Osteoblast (primary cell): ENCODE measurements at regions not wholly inside any gene's neighbourhood (a gene's known extent, or its start where the extent isn't known, plus 50 kb on each side); places are given as distances from the start of the nearest gene placed in this dataset.

Experiments used
- DNase-seq: peaks from one replicate; pipeline ENCODE4 v3.0.0; 2011; ENCODE audit warnings: low spot score, mixed read lengths; ENCODE audit not compliant: insufficient read length; ENCODE audit errors: missing footprints
- H2AFZ ChIP-seq: 2 replicates; pipeline ENCODE4 v1.6.0; 2011; ENCODE audit warnings: mild to moderate bottlenecking, low read length
- H3K27ac ChIP-seq: 2 replicates; pipeline ENCODE4 v1.5.1; 2011; ENCODE audit warnings: mild to moderate bottlenecking, low read depth, low read length, moderate library complexity
- H3K27me3 ChIP-seq: 2 replicates; pipeline ENCODE4 v1.6.0; 2012; ENCODE audit warnings: mild to moderate bottlenecking, control low read depth, inconsistent platforms, low read length, moderate library complexity; ENCODE audit not compliant: insufficient read depth
- H3K36me3 ChIP-seq: 2 replicates; pipeline ENCODE4 v1.5.1; 2011; ENCODE audit warnings: mild to moderate bottlenecking, low read length, control low read depth, moderate library complexity; ENCODE audit not compliant: insufficient read depth
- H3K4me1 ChIP-seq: 2 replicates; pipeline ENCODE4 v1.5.1; 2011; ENCODE audit warnings: mild to moderate bottlenecking, low read length, control low read depth, moderate library complexity; ENCODE audit not compliant: insufficient read depth
- H3K4me2 ChIP-seq: 2 replicates; pipeline ENCODE4 v1.6.0; 2011; ENCODE audit warnings: mild to moderate bottlenecking, low read length; ENCODE audit not compliant: insufficient read depth
- H3K4me3 ChIP-seq: fragments of 200-600 bp; sonication (generic); 3 replicates; pipeline ENCODE4 v1.5.1; 2012; ENCODE audit warnings: mild to moderate bottlenecking, low read length, inconsistent platforms; ENCODE audit not compliant: insufficient read depth
- H3K79me2 ChIP-seq: 2 replicates; pipeline ENCODE4 v1.6.0; 2012; ENCODE audit warnings: mild to moderate bottlenecking, low read length, control low read depth, inconsistent platforms; ENCODE audit not compliant: insufficient read depth
- H3K9me3 ChIP-seq: 2 replicates; pipeline ENCODE4 v1.5.1; 2011; ENCODE audit warnings: low read depth, low read length, control low read depth
- H4K20me1 ChIP-seq: 2 replicates; pipeline ENCODE4 v1.6.0; 2012; ENCODE audit warnings: mild to moderate bottlenecking, low read length, control low read depth; ENCODE audit not compliant: insufficient read depth
- CTCF ChIP-seq: IDR thresholded peaks from 2 replicates; pipeline ENCODE4 v1.5.1; 2011; ENCODE audit warnings: mild to moderate bottlenecking, low read depth, low read length, moderate library complexity; ENCODE audit errors: extremely low read depth

- Histone ChIP-seq H4K20me1 (no peaks in the 10 kb centered on the region), H3K27me3 (no peaks in the 10 kb centered on the region), H3K9me3 (no peaks in the 10 kb centered on the region), H3K4me2 (no peak overlapping the region), H3K4me1 (no peaks in the 10 kb centered on the region), H3K4me3 (no peak overlapping the region), H3K27ac (no peak overlapping the region), H3K36me3 (no peaks in the 10 kb centered on the region), H3K79me2 (no peaks in the 10 kb centered on the region), H2AFZ (no peak overlapping the region)
- TF ChIP-seq CTCF, result no peak
- no peak for DNase-seq
Measured at GRCh38 chr10:84004221-84004620, 135.1 kb upstream of the GHITM start.

- DNase-seq, result no peak
- Histone ChIP-seq H3K4me2 (no peak overlapping the region), H3K9me3 (no peaks in the 10 kb centered on the region), H3K4me1 (no peaks in the 10 kb centered on the region), H2AFZ (no peak overlapping the region), H3K27ac (no peak overlapping the region), H3K4me3 (no peak overlapping the region), H3K79me2 (no peaks in the 10 kb centered on the region), H4K20me1 (no peaks in the 10 kb centered on the region), H3K27me3 (no peaks in the 10 kb centered on the region), H3K36me3 (no peaks in the 10 kb centered on the region)
- TF ChIP-seq CTCF, result no peak
Measured at GRCh38 chr10:84005403-84005802, 133.9 kb upstream of the GHITM start.

GRCh38 chr10:84007482-84007881 is 131.8 kb upstream of the GHITM start:
- Histone ChIP-seq H4K20me1 (no peaks in the 10 kb centered on the region), H3K27me3 (no peaks in the 10 kb centered on the region), H3K9me3 (no peaks in the 10 kb centered on the region), H3K27ac (no peak overlapping the region), H3K4me3 (no peak overlapping the region), H3K4me2 (no peak overlapping the region), H2AFZ (no peak overlapping the region), H3K36me3 (no peaks in the 10 kb centered on the region), H3K79me2 (no peaks in the 10 kb centered on the region), H3K4me1 (no peaks in the 10 kb centered on the region)
- no peak for TF ChIP-seq CTCF
- no peak for DNase-seq

- TF ChIP-seq CTCF, result peak; percentile 36
- H3K4me3 ChIP-seq, result no peak overlapping the region
- H4K20me1 ChIP-seq, result no peaks in the 10 kb centered on the region
- H2AFZ ChIP-seq, result no peak overlapping the region
- H3K4me2 ChIP-seq, result no peak overlapping the region
- H3K36me3 ChIP-seq, result no peaks in the 10 kb centered on the region
- no peak overlapping the region for H3K27ac ChIP-seq
- H3K9me3 ChIP-seq, result no peaks in the 10 kb centered on the region
- H3K27me3 ChIP-seq, result no peaks in the 10 kb centered on the region
- DNase-seq, result no peak
- H3K79me2 ChIP-seq, result no peaks in the 10 kb centered on the region
- H3K4me1 ChIP-seq, result no peaks in the 10 kb centered on the region
Measured at GRCh38 chr10:84008878-84009277, 130.4 kb upstream of the GHITM start.
